SK-N-SH (cell line): ENCODE measurements at regions not wholly inside any gene's neighbourhood (a gene's known extent, or its start where the extent isn't known, plus 50 kb on each side); places are given as distances from the start of the nearest gene placed in this dataset.

Experiments used
- CTCF ChIA-PET: fragments of 300-600, 350-600 bp; formaldehyde crosslinking; extraction: SDS; loops from one replicate; lab custom pipeline; 2021; lab: Yijun Ruan, JAX
- POLR2A ChIA-PET: fragments of 350-600 bp; sonication (Branson Sonifier 250); formaldehyde crosslinking; extraction: SDS; loops from one replicate; lab custom pipeline; 2020; ENCODE audit warnings: antibody characterized with exemption, inconsistent platforms; lab: Yijun Ruan, JAX
- DNase-seq: peaks from one replicate; pipeline ENCODE4 v3.0.0; 2012
- H2AFZ ChIP-seq: fragments of 200-600 bp; sonication (generic); 2 replicates; pipeline ENCODE4 v1.8.1; 2016; ENCODE audit warnings: antibody characterized with exemption, mild to moderate bottlenecking, low read depth
- H3F3A ChIP-seq: fragments of 200-600 bp; sonication (generic); replicated peaks from 2 replicates; pipeline ENCODE3; 2016; ENCODE audit warnings: antibody characterized with exemption, mild to moderate bottlenecking; ENCODE audit not compliant: insufficient read depth
- H3K27ac ChIP-seq, 2 experiments: fragments of 200-500 bp in 1 of 2; fragments of 200-600 bp in 1 of 2; sonication (Bioruptor generic) in 1 of 2; sonication (generic), shearing (Covaris generic) in 1 of 2; 2 replicates each; pipeline versions ENCODE4 v1.5.1 to v1.6.1; 2014 to 2016; ENCODE audit warnings: low read depth in 2 of 2, inconsistent platforms in 1 of 2, low read length in 1 of 2, mild to moderate bottlenecking in 1 of 2, mixed read lengths in 1 of 2
- H3K27me3 ChIP-seq: fragments of 200-600 bp; sonication (generic), shearing (Covaris generic); 2 replicates; pipeline ENCODE4 v1.6.1; 2016; ENCODE audit warnings: mixed run types; ENCODE audit not compliant: insufficient read depth
- H3K36me3 ChIP-seq, 2 experiments: fragments of 200-500 bp in 1 of 2; fragments of 200-600 bp in 1 of 2; sonication (Bioruptor generic) in 1 of 2; sonication (generic) in 1 of 2; replicated peaks in 1 of 2; 2 replicates each; pipeline versions ENCODE3 to v1.5.1; 2014 to 2016; ENCODE audit warnings: low read length in 1 of 2, mild to moderate bottlenecking in 1 of 2; ENCODE audit not compliant: insufficient read depth in 2 of 2, control insufficient read depth in 1 of 2
- H3K4me1 ChIP-seq, 2 experiments: fragments of 200-500 bp in 1 of 2; fragments of 200-600 bp in 1 of 2; sonication (Bioruptor generic) in 1 of 2; sonication (generic), shearing (Covaris generic) in 1 of 2; 2 replicates each; pipeline versions ENCODE4 v1.5.1 to v1.6.1; 2014 to 2016; ENCODE audit warnings: low read depth in 1 of 2, low read length in 1 of 2, mixed run types in 1 of 2; ENCODE audit not compliant: insufficient read depth in 2 of 2, control insufficient read depth in 1 of 2
- H3K4me2 ChIP-seq: fragments of 200-600 bp; sonication (generic), shearing (Covaris generic); 2 replicates; pipeline ENCODE4 v1.6.1; 2017; ENCODE audit warnings: mixed run types
- H3K4me3 ChIP-seq, 2 experiments: fragments of 200-500 bp in 1 of 2; fragments of 200-600 bp in 1 of 2; sonication (Bioruptor generic) in 1 of 2; sonication (generic), shearing (Covaris generic) in 1 of 2; 2 replicates each; pipeline versions ENCODE4 v1.5.1 to v1.8.1; 2014 to 2016; ENCODE audit warnings: low read depth in 2 of 2, inconsistent platforms in 1 of 2, low read length in 1 of 2, mild to moderate bottlenecking in 1 of 2, mixed read lengths in 1 of 2, moderate library complexity in 1 of 2
- H3K79me2 ChIP-seq: fragments of 200-600 bp; sonication (generic); 2 replicates; pipeline ENCODE4 v1.8.1; 2017; ENCODE audit warnings: mild to moderate bottlenecking; ENCODE audit not compliant: insufficient read depth
- H3K9ac ChIP-seq: fragments of 200-600 bp; sonication (generic); 2 replicates; pipeline ENCODE4 v1.6.1; 2017; ENCODE audit warnings: mixed run types
- H3K9me2 ChIP-seq: fragments of 200-600 bp; sonication (generic); 2 replicates; pipeline ENCODE4 v1.6.1; 2017; ENCODE audit warnings: mixed run types
- H3K9me3 ChIP-seq: fragments of 200-600 bp; sonication (generic); 2 replicates; pipeline ENCODE4 v1.6.1; 2017; ENCODE audit warnings: mixed run types, mild to moderate bottlenecking, moderate library complexity
- H4K20me1 ChIP-seq: fragments of 200-600 bp; sonication (generic); 2 replicates; pipeline ENCODE4 v1.6.1; 2017; ENCODE audit warnings: mild to moderate bottlenecking, mixed run types; ENCODE audit not compliant: insufficient read depth
- ELF1 ChIP-seq: IDR thresholded peaks from 2 replicates; pipeline ENCODE4 v1.4.0; 2012
- FOSL2 ChIP-seq: IDR thresholded peaks from 2 replicates; pipeline ENCODE4 v1.4.0; 2012; ENCODE audit warnings: low read depth, mild to moderate bottlenecking, moderate library complexity, borderline replicate concordance
- NFIC ChIP-seq: IDR thresholded peaks from 2 replicates; pipeline ENCODE4 v1.4.0; 2012; ENCODE audit warnings: borderline replicate concordance
- NRF1 ChIP-seq: IDR thresholded peaks from 2 replicates; pipeline ENCODE4 v1.6.1; 2012; ENCODE audit warnings: low read depth, mild to moderate bottlenecking, low read length
- POLR2AphosphoS5 ChIP-seq: IDR thresholded peaks from 2 replicates; pipeline ENCODE4 v1.6.1; 2012; ENCODE audit warnings: low read depth, low read length
- RCOR1 ChIP-seq: fragments of 150-350 bp; IDR thresholded peaks from 2 replicates; pipeline ENCODE4 v1.6.1; 2017; ENCODE audit warnings: antibody characterized with exemption, low read length
- RFX5 ChIP-seq: IDR thresholded peaks from 2 replicates; pipeline ENCODE4 v1.6.1; 2012; ENCODE audit warnings: mild to moderate bottlenecking, improper control_type of control experiment, low read length
- RXRA ChIP-seq: IDR thresholded peaks from 2 replicates; pipeline ENCODE4 v1.4.0; 2012; ENCODE audit warnings: low read depth, mild to moderate bottlenecking, borderline replicate concordance
- SIN3A ChIP-seq: IDR thresholded peaks from 2 replicates; pipeline ENCODE4 v1.6.1; 2012; ENCODE audit warnings: low read depth, mild to moderate bottlenecking, low read length, moderate library complexity, borderline replicate concordance
- TAF1 ChIP-seq: IDR thresholded peaks from 2 replicates; pipeline ENCODE4 v1.6.1; 2012; ENCODE audit warnings: low read depth, mild to moderate bottlenecking, low read length, moderate library complexity, borderline replicate concordance
- TCF12 ChIP-seq: IDR thresholded peaks from 2 replicates; pipeline ENCODE4 v1.4.0; 2012
- YY1 ChIP-seq: IDR thresholded peaks from 2 replicates; pipeline ENCODE4 v1.4.0; 2012; ENCODE audit warnings: low read depth, mild to moderate bottlenecking
- WGBS: methylation state at CpG from one replicate; pipeline ENCODE4 v1.1.6; 2017; ENCODE audit warnings: low lambda C conversion rate; 5-methylcytosine and 5-hydroxymethylcytosine counted together
- TF ChIP-seq, protein P1 (sequence below): fragments of 150-350 bp; IDR thresholded peaks from 2 replicates; pipeline ENCODE4 v1.6.1; 2017; ENCODE audit warnings: antibody characterized with exemption, low read length, low read depth, borderline replicate concordance
- TF ChIP-seq, protein P2 (sequence below): IDR thresholded peaks from 2 replicates; pipeline ENCODE4 v1.4.0; 2012; ENCODE audit warnings: low read depth, borderline replicate concordance
- TF ChIP-seq, protein P3 (sequence below): fragments of 150-350 bp; IDR thresholded peaks from 2 replicates; pipeline ENCODE4 v1.6.1; 2016; ENCODE audit warnings: mild to moderate bottlenecking, low read depth, low read length

DNA sequence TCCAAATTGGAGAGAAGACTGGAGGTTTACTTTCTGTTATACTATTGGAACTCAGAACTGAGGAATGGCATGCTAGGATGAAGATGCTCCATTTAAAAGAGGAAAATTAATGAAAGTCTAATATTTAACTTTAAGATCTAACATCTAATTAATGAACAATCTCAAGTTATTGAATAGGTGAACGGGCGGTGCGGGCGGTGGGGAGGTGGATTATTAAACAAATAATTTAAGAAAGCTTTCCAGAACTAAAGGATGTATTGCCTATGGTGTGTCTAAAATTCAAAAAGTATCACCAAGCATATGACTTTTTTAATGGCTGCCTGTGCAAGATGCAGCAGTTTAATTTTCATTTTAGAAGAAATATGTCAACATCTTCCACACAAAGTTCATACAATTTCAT, 1747.1 kb upstream of the SEL1L start:
- Histone ChIP-seq H3K27me3 (no peaks in the 10 kb centered on the region), H3K79me2 (no peaks in the 10 kb centered on the region), H4K20me1 (no peaks in the 10 kb centered on the region), H3K4me3 (no peak overlapping the region), H3K9me2 (no peaks in the 10 kb centered on the region), H2AFZ (no peak overlapping the region), H3K36me3 (no peaks in the 10 kb centered on the region), H3K4me1 (no peaks in the 10 kb centered on the region), H3F3A (no peaks in the 10 kb centered on the region), H3K9me3 (no peaks in the 10 kb centered on the region), H3K9ac (no peak overlapping the region), H3K27ac (no peak overlapping the region), H3K4me2 (no peak overlapping the region)
- DNase-seq: no peak
- CTCF ChIA-PET: no interaction called here
- TF ChIP-seq RFX5 (no peak), TCF12 (no peak), POLR2AphosphoS5 (no peak)
- POLR2A ChIA-PET: no interaction called here
- 71% methylated on average over 4 of the region's 4 CpGs for WGBS

DNA sequence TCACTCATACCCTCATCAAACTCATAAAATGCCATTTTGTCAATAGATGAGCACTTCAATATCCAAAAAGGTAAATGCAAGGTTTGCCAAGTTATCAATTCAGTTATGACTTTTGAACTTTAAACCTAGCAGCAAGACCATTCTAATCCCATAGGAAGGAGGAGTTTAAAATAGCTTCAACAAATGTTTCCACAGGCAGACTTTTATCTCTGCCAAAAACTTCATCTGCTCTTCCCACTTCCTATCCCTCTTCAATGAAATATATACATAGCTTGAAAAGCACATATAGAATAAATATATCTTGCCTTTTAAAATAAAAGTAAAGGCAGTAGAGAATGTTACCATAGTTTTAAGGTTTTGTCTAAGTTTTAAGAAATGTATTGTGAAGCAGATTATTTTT, 1749.1 kb upstream of the SEL1L start:
- H3K27ac ChIP-seq: no peak overlapping the region
- no peaks in the 10 kb centered on the region for H3K79me2 ChIP-seq
- H3K4me1 ChIP-seq: no peaks in the 10 kb centered on the region
- H3F3A ChIP-seq: no peaks in the 10 kb centered on the region
- ChIA-PET CTCF (no interaction called here), POLR2A (no interaction called here)
- H3K9me2 ChIP-seq: no peaks in the 10 kb centered on the region
- H4K20me1 ChIP-seq: no peaks in the 10 kb centered on the region
- TF ChIP-seq NFIC: no peak
- no peaks in the 10 kb centered on the region for H3K9me3 ChIP-seq
- no peak overlapping the region for H3K4me3 ChIP-seq
- no peak overlapping the region for H2AFZ ChIP-seq
- H3K9ac ChIP-seq: no peak overlapping the region
- no peaks in the 10 kb centered on the region for H3K36me3 ChIP-seq
- no peak for DNase-seq
- H3K27me3 ChIP-seq: no peaks in the 10 kb centered on the region
- no peak overlapping the region for H3K4me2 ChIP-seq

DNA sequence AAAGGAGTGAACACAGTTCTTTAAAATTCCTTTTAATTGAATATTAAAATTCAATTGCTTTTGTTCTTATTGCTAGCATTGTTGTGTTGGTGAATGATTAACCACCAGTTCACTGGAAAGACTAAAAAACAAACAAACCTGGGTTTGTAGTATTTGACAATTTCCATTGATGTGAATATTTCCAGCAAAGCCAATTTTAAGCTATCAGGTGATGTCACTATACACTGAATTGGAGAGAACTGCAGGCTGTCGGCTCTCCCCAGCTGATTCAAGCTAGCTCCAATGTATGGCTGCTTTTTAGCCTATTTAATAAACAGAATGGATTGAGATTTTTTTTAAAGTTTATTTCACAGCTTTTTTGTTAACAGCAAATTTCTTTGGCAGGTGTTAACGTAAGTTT, 1753.6 kb upstream of the SEL1L start:
- Histone ChIP-seq H3K9me3 (no peaks in the 10 kb centered on the region), H3K79me2 (no peaks in the 10 kb centered on the region), H3K27me3 (no peaks in the 10 kb centered on the region), H3K9me2 (no peaks in the 10 kb centered on the region), H2AFZ (no peak overlapping the region), H3K4me1 (no peaks in the 10 kb centered on the region), H3K36me3 (no peaks in the 10 kb centered on the region), H3K4me2 (no peak overlapping the region), H3K9ac (no peak overlapping the region), H4K20me1 (no peaks in the 10 kb centered on the region), H3F3A (no peaks in the 10 kb centered on the region), H3K4me3 (no peak overlapping the region), H3K27ac (no peak overlapping the region)
- TF ChIP-seq TCF12: no peak
- no peak for TF ChIP-seq RXRA
- ChIA-PET CTCF (no interaction called here), POLR2A (no interaction called here)
- WGBS: 7% methylated on average over 2 of the region's 2 CpGs
- no peak for DNase-seq

DNA sequence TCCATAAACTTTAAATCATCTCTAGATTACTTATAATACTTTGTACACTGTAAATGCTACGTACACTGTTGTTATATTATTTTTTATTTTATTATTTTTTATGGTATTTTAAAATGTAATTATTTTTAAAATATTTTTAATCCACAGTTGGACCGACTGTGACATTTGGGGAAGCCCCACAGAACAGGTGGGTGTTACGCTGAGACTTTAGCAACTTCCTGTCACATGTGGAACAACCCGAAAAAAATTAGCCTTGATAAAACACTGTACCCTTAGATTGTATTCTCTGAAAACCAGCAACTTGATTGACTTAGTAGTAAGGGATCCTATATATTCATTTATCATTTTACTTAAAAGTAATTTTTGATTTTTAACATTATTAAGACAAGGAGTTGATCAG, 1755.7 kb upstream of the SEL1L start:
- H3K4me2 ChIP-seq: no peak overlapping the region
- H3K27me3 ChIP-seq: no peaks in the 10 kb centered on the region
- no peak overlapping the region for H3K9ac ChIP-seq
- H3K9me3 ChIP-seq: no peaks in the 10 kb centered on the region
- no peak overlapping the region for H2AFZ ChIP-seq
- H3K27ac ChIP-seq: no peak overlapping the region
- no peak overlapping the region for H3K4me3 ChIP-seq
- ChIA-PET CTCF (no interaction called here), POLR2A (no interaction called here)
- no peaks in the 10 kb centered on the region for H3K4me1 ChIP-seq
- H4K20me1 ChIP-seq: no peaks in the 10 kb centered on the region
- 5% methylated on average over 4 of the region's 4 CpGs for whole genome bisulfite sequencing
- H3K79me2 ChIP-seq: no peaks in the 10 kb centered on the region
- no peaks in the 10 kb centered on the region for H3K9me2 ChIP-seq
- H3F3A ChIP-seq: no peaks in the 10 kb centered on the region
- no peaks in the 10 kb centered on the region for H3K36me3 ChIP-seq
- DNase-seq: no peak
- TF ChIP-seq ELF1: no peak
- TF ChIP-seq RCOR1: no peak
- no peak for TF ChIP-seq POLR2AphosphoS5
- TF ChIP-seq, protein P1, sequence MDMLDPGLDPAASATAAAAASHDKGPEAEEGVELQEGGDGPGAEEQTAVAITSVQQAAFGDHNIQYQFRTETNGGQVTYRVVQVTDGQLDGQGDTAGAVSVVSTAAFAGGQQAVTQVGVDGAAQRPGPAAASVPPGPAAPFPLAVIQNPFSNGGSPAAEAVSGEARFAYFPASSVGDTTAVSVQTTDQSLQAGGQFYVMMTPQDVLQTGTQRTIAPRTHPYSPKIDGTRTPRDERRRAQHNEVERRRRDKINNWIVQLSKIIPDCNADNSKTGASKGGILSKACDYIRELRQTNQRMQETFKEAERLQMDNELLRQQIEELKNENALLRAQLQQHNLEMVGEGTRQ: no peak
- no peak for TF ChIP-seq FOSL2
- no peak for TF ChIP-seq YY1
- TF ChIP-seq NFIC: no peak
- TF ChIP-seq TAF1: no peak
- no peak for TF ChIP-seq NRF1
- TF ChIP-seq TCF12: no peak
- TF ChIP-seq, protein P2, sequence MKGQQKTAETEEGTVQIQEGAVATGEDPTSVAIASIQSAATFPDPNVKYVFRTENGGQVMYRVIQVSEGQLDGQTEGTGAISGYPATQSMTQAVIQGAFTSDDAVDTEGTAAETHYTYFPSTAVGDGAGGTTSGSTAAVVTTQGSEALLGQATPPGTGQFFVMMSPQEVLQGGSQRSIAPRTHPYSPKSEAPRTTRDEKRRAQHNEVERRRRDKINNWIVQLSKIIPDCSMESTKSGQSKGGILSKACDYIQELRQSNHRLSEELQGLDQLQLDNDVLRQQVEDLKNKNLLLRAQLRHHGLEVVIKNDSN: no peak
- TF ChIP-seq, protein P3, sequence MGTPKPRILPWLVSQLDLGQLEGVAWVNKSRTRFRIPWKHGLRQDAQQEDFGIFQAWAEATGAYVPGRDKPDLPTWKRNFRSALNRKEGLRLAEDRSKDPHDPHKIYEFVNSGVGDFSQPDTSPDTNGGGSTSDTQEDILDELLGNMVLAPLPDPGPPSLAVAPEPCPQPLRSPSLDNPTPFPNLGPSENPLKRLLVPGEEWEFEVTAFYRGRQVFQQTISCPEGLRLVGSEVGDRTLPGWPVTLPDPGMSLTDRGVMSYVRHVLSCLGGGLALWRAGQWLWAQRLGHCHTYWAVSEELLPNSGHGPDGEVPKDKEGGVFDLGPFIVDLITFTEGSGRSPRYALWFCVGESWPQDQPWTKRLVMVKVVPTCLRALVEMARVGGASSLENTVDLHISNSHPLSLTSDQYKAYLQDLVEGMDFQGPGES: no peak
- no peak for TF ChIP-seq SIN3A
